SU-DHL-6 (cell line): ENCODE measurements at regions not wholly inside any gene's neighbourhood (a gene's known extent, or its start where the extent isn't known, plus 50 kb on each side); places are given as distances from the start of the nearest gene placed in this dataset.
"Not testable (repeated sequence)": the region's sequence is repeated elsewhere in the genome, so short reads cannot be mapped to it uniquely, and the experiment has no call there.

ENCODE experiments used
- CTCF ChIP-seq: fragments of 200-600 bp; sonication (generic); IDR thresholded peaks from one replicate; pipeline ENCODE4 v1.5.1; 2017; ENCODE audit warnings: antibody characterized with exemption, mild to moderate bottlenecking, low read length, moderate library complexity; ENCODE audit not compliant: insufficient read depth, poor library complexity, severe bottlenecking
- EZH2phosphoT487 ChIP-seq: fragments of 200-600 bp; sonication (generic), shearing (Covaris generic); conservative IDR thresholded peaks from 2 replicates; pipeline ENCODE4 v1.6.1; 2018; ENCODE audit warnings: mild to moderate bottlenecking, antibody characterized with exemption, low read length, moderate library complexity, mixed read lengths

- not testable (repeated sequence) for TF ChIP-seq CTCF, EZH2phosphoT487
Observed at GRCh38 chr3:3941380-3941779, 142.1 kb downstream of the LRRN1 start.
